Activated CD4-positive, alpha-beta memory T cell treated with anti-CD3 and anti-CD28 coated beads, Interleukin-2, amount 10 ng/mL, durations not matched to agents 7 days and 5 days (primary cell): ENCODE measurements at regions not wholly inside any gene's neighbourhood (a gene's known extent, or its start where the extent isn't known, plus 50 kb on each side); places are given as distances from the start of the nearest gene placed in this dataset.
"Not testable (repeated sequence)": the region's sequence is repeated elsewhere in the genome, so short reads cannot be mapped to it uniquely, and the experiment has no call there.

Experiments
- CTCF ChIA-PET: fragments of 350-600 bp; sonication (Branson Sonifier 250); formaldehyde crosslinking; loops from one replicate; lab custom pipeline; 2021; ENCODE audit warnings: antibody characterized with exemption, inconsistent platforms; lab: Charles Lee
- POLR2A ChIA-PET: fragments of 350-600 bp; sonication (Branson Sonifier 250); formaldehyde crosslinking; loops from one replicate; lab custom pipeline; 2021; ENCODE audit warnings: antibody characterized with exemption; lab: Charles Lee
- DNase-seq: peaks from one replicate; pipeline ENCODE4 v3.0.0-alpha.2; 2020
- H3K27ac Mint-ChIP-seq: one replicate; pipeline ENCODE4 v1.8.0; 2021; ENCODE audit warnings: mild to moderate bottlenecking, mixed read lengths
- H3K27me3 Mint-ChIP-seq: one replicate; pipeline ENCODE4 v1.8.0; 2021; ENCODE audit warnings: mixed read lengths
- H3K36me3 Mint-ChIP-seq: one replicate; pipeline ENCODE4 v1.8.0; 2021; ENCODE audit warnings: low read depth, mixed read lengths
- H3K4me1 Mint-ChIP-seq: one replicate; pipeline ENCODE4 v1.8.0; 2021; ENCODE audit warnings: mixed read lengths
- H3K4me3 Mint-ChIP-seq: one replicate; pipeline ENCODE4 v1.8.0; 2021; ENCODE audit warnings: mild to moderate bottlenecking, mixed read lengths
- H3K9me3 Mint-ChIP-seq: one replicate; pipeline ENCODE4 v1.8.0; 2021; ENCODE audit warnings: mixed read lengths

DNA sequence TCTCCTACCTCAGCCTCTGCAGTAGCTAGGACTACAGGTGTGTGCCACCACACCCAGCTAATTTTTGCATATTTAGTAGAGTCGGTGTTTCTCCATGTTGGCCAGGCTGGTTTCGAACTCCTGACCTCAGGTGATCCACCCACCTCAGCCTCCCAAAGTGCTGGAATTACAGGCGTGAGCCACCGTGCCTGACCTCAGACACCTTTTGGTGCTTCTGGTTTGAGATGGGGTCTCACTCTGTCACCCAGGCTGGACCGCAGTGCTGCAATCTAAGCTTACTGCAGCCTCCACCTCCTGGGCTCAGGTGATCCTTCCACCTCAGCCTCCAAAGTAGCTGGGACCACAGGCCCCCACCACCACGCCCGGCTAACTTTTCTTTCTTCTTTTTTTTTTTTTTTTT, 144.6 kb downstream of the OR4M2 start:
- not testable (repeated sequence) for H3K36me3 Mint-ChIP-seq, H3K27me3 Mint-ChIP-seq, H3K9me3 Mint-ChIP-seq, DNase-seq, H3K4me3 Mint-ChIP-seq, H3K27ac Mint-ChIP-seq
- CTCF ChIA-PET, result interaction anchor here (0.6 to 6.6 kb wide), 3 partner anchors 72 to 1869 kb away, joined by 3 to 101 read pairs (median 5); no protein-coding TSS in a partner anchor
- H3K4me1 Mint-ChIP-seq, result peaks cover 27% of the 10 kb centered on the region
- POLR2A ChIA-PET, result interaction anchor here (0.6 kb wide), 1 partner anchor 39 kb away, joined by 3 read pairs; no protein-coding TSS in a partner anchor

DNA sequence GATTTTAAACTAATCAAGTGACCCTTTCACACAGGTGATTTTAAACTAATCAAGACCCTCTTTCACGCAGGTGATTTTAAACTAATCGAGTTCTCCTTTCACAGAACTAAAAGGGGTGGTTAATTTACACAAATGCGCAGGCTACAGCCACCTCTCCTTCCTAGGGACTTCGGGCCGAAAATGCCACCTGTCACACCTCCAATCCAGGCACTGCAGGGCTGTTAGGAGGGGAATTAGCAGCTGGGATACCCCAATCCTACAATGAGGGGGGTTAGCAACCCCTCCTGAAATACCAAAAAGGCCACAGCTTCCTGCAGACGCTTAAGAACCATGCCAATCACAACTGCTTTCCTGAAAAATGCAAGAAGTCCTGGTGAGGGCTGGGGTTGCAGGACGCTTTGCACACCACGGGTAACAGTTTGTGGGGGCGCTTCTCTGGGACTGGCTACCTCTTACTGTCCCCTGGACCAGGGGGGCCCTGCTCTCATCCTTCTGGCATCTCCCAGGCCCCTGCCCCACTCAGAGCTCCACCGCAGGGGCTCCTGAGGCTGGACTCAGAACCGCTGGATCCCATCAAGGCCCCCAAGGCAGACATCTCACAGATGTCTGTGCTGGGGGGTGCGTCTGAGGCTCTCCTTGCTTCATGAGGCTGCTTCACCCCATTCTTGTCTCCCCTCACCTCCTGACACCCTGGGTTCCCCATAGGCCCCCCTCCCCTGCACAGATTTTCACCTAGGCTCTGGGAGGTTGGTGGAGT, 145.9 kb downstream of the OR4M2 start:
- no peaks in the 10 kb centered on the region for H3K36me3 Mint-ChIP-seq
- no peak for DNase-seq
- peaks cover 23% of the 10 kb centered on the region for H3K4me1 Mint-ChIP-seq
- peaks cover 4% of the 10 kb centered on the region for H3K27me3 Mint-ChIP-seq
- H3K4me3 Mint-ChIP-seq, result no peak overlapping the region
- H3K9me3 Mint-ChIP-seq, result no peaks in the 10 kb centered on the region
- POLR2A ChIA-PET, result no interaction called here
- CTCF ChIA-PET, result interaction anchor here (6.6 kb wide), 1 partner anchor 1870 kb away, joined by 101 read pairs; no protein-coding TSS in a partner anchor
- H3K27ac Mint-ChIP-seq, result no peak overlapping the region

DNA sequence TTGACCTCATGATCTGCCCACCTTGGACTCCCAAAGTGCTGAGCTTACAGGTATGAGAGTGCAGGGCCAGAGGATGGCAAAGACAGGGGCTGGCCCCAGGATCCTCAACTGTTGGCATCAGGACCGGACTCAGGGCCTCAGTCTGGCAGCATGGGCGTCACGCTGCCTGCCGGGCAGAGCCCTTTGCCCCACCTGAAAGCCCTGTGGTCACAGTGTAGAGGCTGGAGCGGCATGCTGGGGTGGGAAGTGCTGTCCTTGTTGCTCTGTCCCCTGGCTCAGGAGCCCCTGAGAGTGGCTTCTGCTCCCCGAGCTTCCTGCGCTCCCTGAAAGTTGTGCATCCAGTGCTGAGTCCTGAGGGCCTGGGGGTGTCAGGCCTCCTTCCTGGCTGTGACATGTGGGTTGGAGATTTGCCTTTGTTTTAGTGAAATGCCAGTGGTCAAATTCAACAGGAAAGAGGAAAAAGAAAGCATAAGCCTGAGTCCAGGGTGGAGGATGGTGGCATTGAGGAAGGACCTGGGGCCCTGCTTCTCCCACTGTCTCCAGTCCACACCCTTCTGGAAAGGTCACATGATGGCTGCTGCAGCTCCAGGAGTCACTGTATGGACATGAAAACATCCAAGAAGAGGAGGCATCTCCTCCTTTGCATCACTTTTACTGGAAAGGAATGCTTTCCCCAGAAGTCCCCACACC, 147.2 kb downstream of the OR4M2 start:
- Mint-ChIP-seq H3K27ac (no peak overlapping the region), H3K4me3 (no peak overlapping the region), H3K4me1 (peaks cover 10% of the 10 kb centered on the region), H3K9me3 (peaks cover under 1% of the 10 kb centered on the region), H3K36me3 (no peaks in the 10 kb centered on the region), H3K27me3 (peaks cover 6% of the 10 kb centered on the region)
- CTCF ChIA-PET, result interaction anchor here (1.2 to 6.6 kb wide), 2 partner anchors 1872 kb away, joined by 3 to 101 read pairs; no protein-coding TSS in a partner anchor
- no peak for DNase-seq
- POLR2A ChIA-PET, result no interaction called here

GRCh38 chr15:22228101-22228762, 147.9 kb downstream of the OR4M2 start:
- Mint-ChIP-seq H3K27ac (no peak overlapping the region), H3K4me1 (peaks cover 6% of the 10 kb centered on the region), H3K36me3 (no peaks in the 10 kb centered on the region), H3K4me3 (no peak overlapping the region), H3K9me3 (peaks cover 2% of the 10 kb centered on the region), H3K27me3 (peaks cover 6% of the 10 kb centered on the region)
- DNase-seq, result no peak
- ChIA-PET CTCF (interaction anchor here (1.2 kb wide), 1 partner anchor 1872 kb away, joined by 3 read pairs; no protein-coding TSS in a partner anchor), POLR2A (no interaction called here)

DNA sequence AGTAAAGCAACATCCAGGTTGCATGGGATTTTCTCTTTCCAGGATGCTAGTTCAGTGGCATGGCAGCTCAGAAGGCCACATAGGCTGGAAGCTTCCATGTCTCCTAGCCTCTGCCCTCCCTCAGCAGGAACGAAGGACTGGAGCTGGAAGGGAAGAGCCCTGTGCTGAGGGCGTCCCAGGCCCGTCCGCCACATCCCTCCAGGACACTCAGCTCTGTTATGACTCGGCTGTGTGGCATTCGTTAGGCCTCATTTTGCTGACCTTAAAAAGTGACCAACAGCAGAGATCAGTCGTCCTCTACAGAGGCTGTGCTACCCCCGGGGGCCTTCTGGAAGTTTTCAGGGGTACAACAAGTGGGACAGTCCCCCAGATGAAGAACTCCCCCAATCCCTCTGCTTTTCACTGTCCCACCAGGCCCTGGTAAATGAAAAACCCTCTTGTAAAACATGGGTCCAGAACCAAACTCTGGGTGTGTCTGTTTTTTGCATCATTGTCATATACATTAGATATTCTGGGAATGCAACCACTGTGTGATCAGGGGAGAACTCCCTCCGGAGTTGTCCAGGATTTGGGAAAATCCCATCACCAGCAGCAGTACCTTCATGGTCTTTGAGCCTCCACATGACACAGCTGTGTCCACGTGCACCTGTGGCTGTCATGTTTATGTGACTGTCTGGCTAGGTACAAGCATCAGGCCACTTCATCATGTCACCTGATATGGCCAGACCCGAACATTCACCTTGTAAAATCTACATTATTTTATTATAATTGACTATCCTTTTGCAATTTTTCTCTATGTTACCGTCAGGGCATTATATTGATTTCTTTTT, 149.9 kb downstream of the OR4M2 start:
- Mint-ChIP-seq H3K36me3 (no peaks in the 10 kb centered on the region), H3K27ac (no peak overlapping the region), H3K4me3 (no peak overlapping the region), H3K4me1 (no peaks in the 10 kb centered on the region), H3K9me3 (peaks cover 4% of the 10 kb centered on the region), H3K27me3 (peaks cover 2% of the 10 kb centered on the region)
- CTCF ChIA-PET, result no interaction called here
- POLR2A ChIA-PET, result no interaction called here
- DNase-seq, result no peak

DNA sequence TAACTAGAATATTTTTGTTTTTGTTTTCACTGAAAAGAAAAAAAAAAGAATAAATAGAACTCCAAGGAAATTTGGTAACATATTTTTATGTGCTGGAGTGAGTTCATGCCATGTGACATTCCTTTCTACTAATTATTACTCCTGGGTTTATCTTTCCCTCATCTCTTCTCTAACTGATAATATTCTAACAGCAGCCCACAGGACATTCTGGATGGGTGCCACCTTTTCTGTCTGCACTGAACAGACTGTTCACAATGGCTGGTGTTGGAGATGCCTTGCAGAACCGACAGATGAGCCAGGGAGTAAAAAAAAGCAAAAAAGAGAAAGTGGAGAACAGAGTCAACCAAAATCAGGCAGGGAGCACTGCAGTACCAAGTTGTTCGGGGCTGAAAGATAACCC, 151.3 kb downstream of the OR4M2 start:
- H3K9me3 Mint-ChIP-seq, result peaks cover 4% of the 10 kb centered on the region
- H3K4me3 Mint-ChIP-seq, result no peak overlapping the region
- no peak for DNase-seq
- H3K36me3 Mint-ChIP-seq, result no peaks in the 10 kb centered on the region
- H3K27me3 Mint-ChIP-seq, result peaks cover 2% of the 10 kb centered on the region
- CTCF ChIA-PET, result no interaction called here
- POLR2A ChIA-PET, result no interaction called here
- no peaks in the 10 kb centered on the region for H3K4me1 Mint-ChIP-seq
- no peak overlapping the region for H3K27ac Mint-ChIP-seq

DNA sequence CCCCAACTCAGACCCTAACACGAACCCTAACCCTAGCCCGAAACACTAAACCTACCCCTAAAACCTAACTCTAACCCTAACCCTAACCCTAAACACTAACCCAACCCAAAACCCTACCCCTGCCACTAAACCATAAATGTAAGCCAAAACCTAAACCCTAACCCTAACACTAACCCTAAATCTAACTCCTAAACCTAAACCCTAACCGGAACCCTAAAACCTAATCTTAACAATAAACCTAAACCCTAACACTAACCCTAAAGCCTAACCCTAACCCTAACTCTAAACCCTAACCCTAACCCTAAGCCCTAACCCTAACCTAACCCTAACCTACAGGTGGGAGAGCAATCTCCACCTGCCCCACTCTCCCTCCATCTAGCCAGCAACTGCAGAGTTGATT, 152.3 kb downstream of the OR4M2 start:
- no peak overlapping the region for H3K4me3 Mint-ChIP-seq
- H3K9me3 Mint-ChIP-seq, result peaks cover 4% of the 10 kb centered on the region
- DNase-seq, result no peak
- H3K4me1 Mint-ChIP-seq, result peaks cover 2% of the 10 kb centered on the region
- peaks cover 2% of the 10 kb centered on the region for H3K27me3 Mint-ChIP-seq
- POLR2A ChIA-PET, result no interaction called here
- CTCF ChIA-PET, result no interaction called here
- no peak overlapping the region for H3K27ac Mint-ChIP-seq
- no peaks in the 10 kb centered on the region for H3K36me3 Mint-ChIP-seq

- DNase-seq, H3K27ac Mint-ChIP-seq, H3K27me3 Mint-ChIP-seq, H3K9me3 Mint-ChIP-seq, H3K4me3 Mint-ChIP-seq, H3K36me3 Mint-ChIP-seq, POLR2A ChIA-PET: not testable (repeated sequence)
- peaks cover 12% of the 10 kb centered on the region for H3K4me1 Mint-ChIP-seq
- CTCF ChIA-PET, result interaction anchor here (0.9 kb wide), 1 partner anchor 14 kb away, joined by 3 read pairs; no protein-coding TSS in a partner anchor
Observed at GRCh38 chr15:22235261-22235930, 155.1 kb downstream of the OR4M2 start.

DNA sequence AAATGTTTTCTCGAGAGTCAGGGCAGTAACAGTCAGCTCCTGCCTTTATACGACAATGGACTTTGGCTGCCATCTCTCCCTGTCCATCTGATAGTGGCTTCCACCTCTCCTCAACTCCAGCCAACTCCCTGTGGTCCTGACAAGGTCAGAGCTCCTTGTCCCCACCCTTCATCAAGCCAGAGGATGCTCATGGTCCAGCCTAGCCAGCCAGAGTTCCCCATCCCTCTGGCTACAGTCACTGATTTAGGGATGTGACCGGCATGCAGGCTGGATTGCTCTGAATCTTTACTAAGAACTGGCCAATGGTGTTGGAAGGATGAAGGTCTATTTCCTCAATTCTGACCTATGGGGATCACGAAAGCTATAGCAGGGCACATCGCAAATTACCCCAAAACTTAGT, 156.1 kb downstream of the OR4M2 start:
- H3K4me3 Mint-ChIP-seq, result no peak overlapping the region
- peaks cover 2% of the 10 kb centered on the region for H3K27me3 Mint-ChIP-seq
- no peak for DNase-seq
- peaks cover 4% of the 10 kb centered on the region for H3K9me3 Mint-ChIP-seq
- CTCF ChIA-PET, result interaction anchor here (0.9 kb wide), 1 partner anchor 15 kb away, joined by 3 read pairs; no protein-coding TSS in a partner anchor
- no peak overlapping the region for H3K27ac Mint-ChIP-seq
- H3K36me3 Mint-ChIP-seq, result no peaks in the 10 kb centered on the region
- peaks cover 12% of the 10 kb centered on the region for H3K4me1 Mint-ChIP-seq
- POLR2A ChIA-PET, result interaction anchor here (0.9 kb wide), 1 partner anchor 24 kb away, joined by 3 read pairs; no protein-coding TSS in a partner anchor

DNA sequence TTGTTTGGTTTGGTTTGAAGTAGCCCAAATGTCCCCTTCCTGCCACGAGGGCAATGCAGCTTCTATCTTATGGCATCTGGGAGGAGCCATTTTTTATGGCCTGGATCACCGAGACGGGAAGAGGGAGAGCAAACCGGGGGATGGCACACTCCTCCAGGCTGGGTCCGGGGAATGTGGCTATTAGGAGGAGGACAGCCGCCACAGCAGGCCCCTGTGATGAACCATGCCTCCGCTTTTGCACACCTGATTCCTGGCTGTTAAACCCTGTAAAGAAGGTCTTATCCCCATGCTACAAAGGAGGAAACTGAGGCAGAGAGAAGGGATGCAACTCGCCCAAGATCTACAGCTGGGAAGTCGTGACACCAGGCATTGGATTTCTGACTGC, 157.6 kb downstream of the OR4M2 start:
- DNase-seq, result no peak
- Mint-ChIP-seq H3K27me3 (no peaks in the 10 kb centered on the region), H3K4me1 (peaks cover 12% of the 10 kb centered on the region), H3K36me3 (no peaks in the 10 kb centered on the region), H3K9me3 (peaks cover 2% of the 10 kb centered on the region), H3K4me3 (no peak overlapping the region), H3K27ac (no peak overlapping the region)
- ChIA-PET CTCF (no interaction called here), POLR2A (no interaction called here)

DNA sequence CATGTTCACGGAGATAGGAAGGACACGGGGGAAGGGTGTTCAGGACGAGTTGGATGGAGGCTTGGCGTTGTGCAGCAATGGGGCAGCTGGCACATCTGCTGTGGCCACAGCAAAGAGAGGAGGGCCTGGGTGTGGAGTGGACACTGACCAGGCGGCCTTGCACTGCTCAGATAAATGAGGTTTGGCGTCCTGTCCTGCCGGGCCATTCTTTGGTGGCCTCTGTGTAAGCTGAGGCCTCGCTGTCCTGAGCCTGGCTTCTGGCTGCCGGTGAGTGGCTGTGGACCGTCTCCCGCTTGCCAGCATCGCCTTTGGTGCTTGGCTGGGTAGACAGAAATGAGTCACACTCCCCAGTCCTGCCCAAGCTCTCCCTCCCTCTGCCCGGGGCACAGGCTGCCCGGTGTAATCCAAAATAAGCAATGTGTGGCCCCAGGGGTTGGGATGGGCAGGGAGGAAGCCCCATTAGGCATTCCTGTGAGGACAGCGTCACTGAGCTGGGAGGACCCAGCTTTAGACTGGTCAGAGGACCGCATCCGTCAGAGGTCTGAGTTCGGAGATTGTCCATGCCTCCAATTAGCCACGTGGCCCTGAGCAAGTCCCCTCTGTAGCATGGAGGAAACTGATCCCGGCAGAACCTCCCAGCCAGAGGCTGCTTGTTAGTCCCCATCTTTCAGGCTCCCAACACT, 158.1 kb downstream of the OR4M2 start:
- CTCF ChIA-PET, POLR2A ChIA-PET, H3K36me3 Mint-ChIP-seq, H3K27ac Mint-ChIP-seq, DNase-seq, H3K9me3 Mint-ChIP-seq, H3K27me3 Mint-ChIP-seq, H3K4me3 Mint-ChIP-seq: not testable (repeated sequence)
- peaks cover 12% of the 10 kb centered on the region for H3K4me1 Mint-ChIP-seq
